Keratinocyte (primary cell): ENCODE measurements at regions not wholly inside any gene's neighbourhood (a gene's known extent, or its start where the extent isn't known, plus 50 kb on each side); places are given as distances from the start of the nearest gene placed in this dataset.

Experiments used
- CTCF ChIP-seq, 3 experiments: IDR thresholded peaks in 1 of 3; conservative IDR thresholded peaks in 1 of 3; optimal IDR thresholded peaks in 1 of 3; 2 replicates in 2 of 3; 3 replicates in 1 of 3; pipeline versions ENCODE3 to v1.5.1; 2011; ENCODE audit warnings: low read length in 3 of 3, mild to moderate bottlenecking in 3 of 3, moderate library complexity in 2 of 3, control low read depth in 1 of 3, inconsistent platforms in 1 of 3; ENCODE audit not compliant: insufficient read depth in 2 of 3; ENCODE audit errors: extremely low read depth in 1 of 3
- EZH2 ChIP-seq: IDR thresholded peaks from one replicate; pipeline ENCODE4 v1.6.1; 2012; ENCODE audit warnings: inconsistent platforms, mild to moderate bottlenecking, low read length, moderate library complexity

- TF ChIP-seq CTCF (optimal IDR thresholded peaks at IDR 0.05 in 1 of 3, IDR thresholded peaks at IDR 0.05 in 1 of 3, conservative IDR thresholded peaks at IDR 0.05 in 1 of 3; ENCODE audit: extremely low read depth in 1 of 3, insufficient read depth in 2 of 3, low read length in 3 of 3), result no peak
- TF ChIP-seq EZH2, result no peak
Measured at GRCh38 chr9:88053856-88054501, 79.6 kb upstream of the CDK20 start.
